Prostate gland (tissue), 2 donors: ENCODE measurements at regions not wholly inside any gene's neighbourhood (a gene's known extent, or its start where the extent isn't known, plus 50 kb on each side); places are given as distances from the start of the nearest gene placed in this dataset.

Source experiments
- DNase-seq: peaks from one replicate; pipeline ENCODE4 v3.0.0-alpha.2; 2019; ENCODE audit warnings: low spot score
- H3K27ac ChIP-seq, 2 donors: fragments of 200-600 bp; sonication (generic); 2 replicates each; pipeline ENCODE4 v1.5.1; 2017 to 2019
- H3K27me3 ChIP-seq: fragments of 200-600 bp; sonication (generic); replicated peaks from 2 replicates; pipeline ENCODE4 v1.5.1; 2019; ENCODE audit not compliant: insufficient read depth
- H3K36me3 ChIP-seq, 2 donors: fragments of 200-600 bp; sonication (generic); 1 replicate in 1 of 2; 2 replicates in 1 of 2; pipeline versions ENCODE4 v1.5.1 to v1.8.1; 2017 to 2019
- H3K4me1 ChIP-seq: fragments of 200-600 bp; sonication (generic); replicated peaks from 2 replicates; pipeline ENCODE4 v1.5.1; 2019
- H3K4me3 ChIP-seq, 2 donors: fragments of 200-600 bp; sonication (generic); 2 replicates each; pipeline ENCODE4 v1.5.1; 2017 to 2019
- H3K9me3 ChIP-seq: fragments of 200-600 bp; sonication (generic); 2 replicates; pipeline ENCODE4 v1.5.1; 2017
- POLR2A ChIP-seq: fragments of 450-650 bp; IDR thresholded peaks from one replicate; pipeline ENCODE4 v1.6.1; 2016; ENCODE audit warnings: antibody characterized with exemption, mild to moderate bottlenecking
- POLR2AphosphoS5 ChIP-seq: sonication (generic); formaldehyde crosslinking; IDR thresholded peaks from one replicate; pipeline ENCODE4 v1.6.1; 2017; ENCODE audit warnings: antibody characterized with exemption
- WGBS: methylation state at CpG from one replicate; pipeline ENCODE4 v1.1.5; 2018; 5-methylcytosine and 5-hydroxymethylcytosine counted together
- intact Hi-C: fragments of 100-400 bp; cut with DNase I; formaldehyde crosslinking; loops from one replicate; pipeline ENCODE4 v1.14.2; 2022
- TF ChIP-seq, protein P1 (sequence below), 4 experiments: fragments of 200-600 bp in 2 of 4; fragments of 450-650 bp in 2 of 4; sonication (generic) in 2 of 4; IDR thresholded peaks; 1 replicate in 3 of 4; 2 replicates in 1 of 4; pipeline ENCODE4 v1.5.1; 2016 to 2019; ENCODE audit warnings: antibody characterized with exemption in 4 of 4, mild to moderate bottlenecking in 2 of 4, moderate library complexity in 2 of 4

DNA sequence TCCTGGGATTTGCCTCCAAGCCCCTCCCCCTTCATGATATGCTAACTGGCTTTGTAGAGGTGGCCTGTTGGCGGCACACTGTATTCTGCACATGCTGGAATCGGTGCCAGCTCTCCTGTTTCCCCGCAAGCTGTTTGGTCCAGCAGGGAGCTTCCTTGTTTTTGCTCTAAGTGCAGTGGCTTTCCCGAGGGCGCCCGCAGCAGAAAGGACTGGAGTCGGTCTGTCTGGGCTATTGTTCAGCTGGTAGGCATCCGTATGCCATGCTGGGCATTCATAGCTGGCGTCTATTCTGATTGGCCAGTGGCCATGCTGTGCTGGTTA is 88.9 kb upstream of the MED13L start:
- no peaks in the 10 kb centered on the region for H3K4me1 ChIP-seq
- DNase-seq: peak; percentile 62
- no peaks in the 10 kb centered on the region for H3K27me3 ChIP-seq
- intact Hi-C loops: no loop called here
- no peaks in the 10 kb centered on the region for H3K36me3 ChIP-seq
- no peak overlapping the region for H3K4me3 ChIP-seq
- no peaks in the 10 kb centered on the region for H3K9me3 ChIP-seq
- WGBS: 18% methylated on average over 9 of the region's 9 CpGs
- TF ChIP-seq POLR2AphosphoS5 (peak; percentile 58), POLR2A (no peak)
- H3K27ac ChIP-seq: no peak overlapping the region

DNA sequence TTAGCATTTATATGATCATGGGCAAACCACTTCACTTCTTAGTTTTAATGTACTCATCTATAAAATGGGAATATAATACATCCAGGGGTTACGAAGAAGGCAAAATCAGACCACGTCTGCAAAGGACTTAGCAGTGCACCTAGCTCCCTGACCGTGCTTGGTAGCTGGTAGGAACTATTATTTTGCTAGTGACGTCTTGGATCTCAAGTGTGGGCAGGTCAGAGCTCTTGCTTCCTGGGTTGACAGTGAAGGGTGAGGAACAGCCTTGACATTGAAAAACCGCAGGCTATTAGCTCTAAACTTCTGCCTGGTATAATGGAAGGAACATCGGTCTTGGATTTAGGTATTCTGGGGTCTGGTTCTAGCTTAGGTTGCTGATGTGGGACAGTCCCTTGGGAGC is 89.3 kb upstream of the MED13L start:
- Histone ChIP-seq H3K36me3 (no peaks in the 10 kb centered on the region), H3K27ac (no peak overlapping the region), H3K27me3 (no peaks in the 10 kb centered on the region), H3K4me3 (no peak overlapping the region), H3K4me1 (no peaks in the 10 kb centered on the region), H3K9me3 (no peaks in the 10 kb centered on the region)
- intact Hi-C loops: no loop called here
- DNase-seq: no peak
- TF ChIP-seq, protein P1, sequence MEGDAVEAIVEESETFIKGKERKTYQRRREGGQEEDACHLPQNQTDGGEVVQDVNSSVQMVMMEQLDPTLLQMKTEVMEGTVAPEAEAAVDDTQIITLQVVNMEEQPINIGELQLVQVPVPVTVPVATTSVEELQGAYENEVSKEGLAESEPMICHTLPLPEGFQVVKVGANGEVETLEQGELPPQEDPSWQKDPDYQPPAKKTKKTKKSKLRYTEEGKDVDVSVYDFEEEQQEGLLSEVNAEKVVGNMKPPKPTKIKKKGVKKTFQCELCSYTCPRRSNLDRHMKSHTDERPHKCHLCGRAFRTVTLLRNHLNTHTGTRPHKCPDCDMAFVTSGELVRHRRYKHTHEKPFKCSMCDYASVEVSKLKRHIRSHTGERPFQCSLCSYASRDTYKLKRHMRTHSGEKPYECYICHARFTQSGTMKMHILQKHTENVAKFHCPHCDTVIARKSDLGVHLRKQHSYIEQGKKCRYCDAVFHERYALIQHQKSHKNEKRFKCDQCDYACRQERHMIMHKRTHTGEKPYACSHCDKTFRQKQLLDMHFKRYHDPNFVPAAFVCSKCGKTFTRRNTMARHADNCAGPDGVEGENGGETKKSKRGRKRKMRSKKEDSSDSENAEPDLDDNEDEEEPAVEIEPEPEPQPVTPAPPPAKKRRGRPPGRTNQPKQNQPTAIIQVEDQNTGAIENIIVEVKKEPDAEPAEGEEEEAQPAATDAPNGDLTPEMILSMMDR (IDR thresholded peaks at IDR 0.05): no peak
- 85% methylated on average over 6 of the region's 6 CpGs for WGBS

DNA sequence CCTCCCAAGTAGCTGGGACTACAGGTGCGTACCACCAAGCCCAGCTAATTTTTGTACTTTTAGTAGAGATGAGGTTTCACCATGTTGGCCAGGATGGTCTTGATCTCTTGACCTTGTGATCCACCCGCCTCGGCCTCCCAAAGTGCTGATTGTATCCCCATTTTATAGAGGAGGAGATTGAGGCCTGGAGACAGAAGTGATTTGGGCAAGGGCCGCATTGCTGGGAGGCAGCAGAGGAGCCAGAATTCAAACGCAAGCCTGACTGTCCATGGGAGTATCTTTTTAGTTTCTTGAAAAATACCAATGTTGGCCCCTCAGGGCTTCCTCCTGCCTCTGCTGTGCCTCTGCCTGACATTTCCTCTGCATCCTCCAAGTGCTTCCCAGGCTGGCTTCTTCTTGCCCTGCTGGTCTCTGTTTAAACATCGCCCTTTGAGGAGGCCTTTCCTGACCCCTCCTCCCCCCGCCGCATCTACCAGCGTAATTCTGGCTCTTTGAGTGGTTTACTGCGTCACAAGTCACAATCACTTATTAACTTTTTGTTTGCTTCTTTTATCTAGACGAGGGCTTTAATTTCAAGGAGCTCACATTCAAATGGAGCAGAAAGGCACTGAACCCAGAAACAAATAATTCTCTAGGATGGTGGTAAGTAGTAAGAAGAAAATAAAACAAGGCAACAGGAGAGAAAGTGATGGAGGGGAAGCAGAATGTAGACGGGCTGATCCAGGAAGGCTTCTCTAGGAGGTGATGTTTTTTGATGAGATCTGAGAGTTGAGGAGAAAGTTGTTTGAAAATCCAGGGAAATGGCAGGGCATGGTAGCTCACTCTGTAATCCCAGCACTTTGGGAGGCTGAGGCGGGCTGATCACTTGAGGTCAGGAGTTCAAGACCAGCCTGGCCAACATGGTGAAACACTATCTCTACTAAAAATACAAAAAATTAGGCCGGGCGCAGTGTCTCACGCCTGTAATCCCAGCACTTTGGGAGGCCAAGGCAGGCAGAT is 91.0 kb upstream of the MED13L start:
- H3K27ac ChIP-seq: no peak overlapping the region
- no peak overlapping the region for H3K4me3 ChIP-seq
- H3K9me3 ChIP-seq: no peaks in the 10 kb centered on the region
- TF ChIP-seq POLR2AphosphoS5 (no peak), POLR2A (no peak)
- TF ChIP-seq, protein P1 (IDR thresholded peaks at IDR 0.05): no peak
- DNase-seq: no peak
- 68% methylated on average over 16 of the region's 16 CpGs for WGBS
- no peaks in the 10 kb centered on the region for H3K4me1 ChIP-seq
- intact Hi-C loops: no loop called here
- H3K27me3 ChIP-seq: no peaks in the 10 kb centered on the region
- H3K36me3 ChIP-seq: no peaks in the 10 kb centered on the region

DNA sequence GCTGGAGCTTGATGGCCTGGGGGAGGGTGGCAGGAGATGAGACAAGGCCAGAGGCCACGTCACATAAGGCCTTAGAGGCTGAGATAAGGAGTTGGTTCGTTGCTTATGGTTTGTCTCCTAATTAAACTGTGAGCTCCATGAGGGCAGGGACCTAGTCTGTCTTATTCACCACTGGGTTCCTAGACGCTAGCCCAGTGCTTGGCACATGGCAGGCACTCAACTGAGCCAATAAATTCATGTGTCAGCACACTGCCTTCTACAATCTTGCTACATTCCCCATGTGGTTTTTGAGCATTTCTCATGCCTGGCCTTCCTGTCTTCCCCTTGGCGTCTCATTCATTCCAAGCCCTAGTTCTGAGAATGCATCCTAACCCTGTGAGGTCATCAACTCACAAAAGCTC is 92.5 kb upstream of the MED13L start:
- H3K36me3 ChIP-seq: no peaks in the 10 kb centered on the region

DNA sequence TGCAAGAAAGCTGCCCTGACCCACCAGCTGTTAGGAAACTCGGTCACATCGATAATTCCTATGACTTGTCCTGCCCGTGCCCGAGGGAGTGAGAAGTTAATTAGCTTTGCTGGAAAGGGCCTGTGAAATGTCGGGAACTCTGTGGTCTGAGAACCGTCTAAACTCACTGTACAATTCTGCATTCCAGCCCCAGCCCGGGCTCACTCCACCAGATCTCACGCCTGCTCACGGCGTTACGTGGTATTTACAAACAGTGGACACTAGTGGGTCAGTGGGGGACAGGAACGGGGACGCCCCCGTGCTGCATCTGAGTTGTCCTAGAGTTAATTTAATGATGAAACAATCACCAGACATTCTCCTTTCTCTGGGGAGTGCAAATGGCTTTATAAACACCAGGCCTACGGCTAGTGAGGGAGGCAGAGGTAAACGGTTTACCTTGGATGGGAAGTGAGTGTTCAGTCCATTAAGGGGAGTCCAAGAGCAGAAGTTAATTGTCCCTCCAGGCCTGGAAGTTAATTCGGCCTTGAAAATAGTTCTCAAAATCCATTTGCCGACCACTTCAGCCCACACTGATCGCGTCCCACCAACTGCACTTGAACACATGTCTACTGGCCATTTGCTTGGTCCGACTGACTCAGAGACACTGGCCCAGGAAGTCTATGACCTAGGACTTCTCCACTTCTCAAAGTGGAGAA is 93.5 kb upstream of the MED13L start:
- no peak for DNase-seq
- H3K4me3 ChIP-seq: no peak overlapping the region
- 81% methylated on average over 21 of the region's 21 CpGs for WGBS
- H3K9me3 ChIP-seq: no peaks in the 10 kb centered on the region
- no peaks in the 10 kb centered on the region for H3K36me3 ChIP-seq
- H3K27ac ChIP-seq: no peak overlapping the region
- TF ChIP-seq POLR2AphosphoS5: no peak
- TF ChIP-seq POLR2A: no peak
- TF ChIP-seq, protein P1 (IDR thresholded peaks at IDR 0.05): no peak
- no peaks in the 10 kb centered on the region for H3K4me1 ChIP-seq
- H3K27me3 ChIP-seq: no peaks in the 10 kb centered on the region
- intact Hi-C loops: no loop called here

More for the DNA sequence above, 92.5 kb upstream of the MED13L start:
- 90% methylated on average over 4 of the region's 4 CpGs for WGBS
- no peaks in the 10 kb centered on the region for H3K4me1 ChIP-seq
- no peak for DNase-seq
- intact Hi-C loops: no loop called here
- no peaks in the 10 kb centered on the region for H3K9me3 ChIP-seq
- H3K27me3 ChIP-seq: no peaks in the 10 kb centered on the region
- TF ChIP-seq POLR2A: no peak
- TF ChIP-seq, protein P1 (IDR thresholded peaks at IDR 0.05): no peak
- no peak for TF ChIP-seq POLR2AphosphoS5
- no peak overlapping the region for H3K27ac ChIP-seq
- H3K4me3 ChIP-seq: no peak overlapping the region
